DOHH2 (cell line): ENCODE measurements at regions not wholly inside any gene's neighbourhood (a gene's known extent, or its start where the extent isn't known, plus 50 kb on each side); places are given as distances from the start of the nearest gene placed in this dataset.

ENCODE experiments used
- EZH2phosphoT487 ChIP-seq: fragments of 200-600 bp; sonication (generic); IDR thresholded peaks from 2 replicates; pipeline ENCODE4 v1.6.1; 2017; ENCODE audit warnings: borderline replicate concordance, mild to moderate bottlenecking, antibody characterized with exemption, low read length, moderate library complexity, mixed read lengths
- TF ChIP-seq, protein P1 (sequence below): fragments of 200-600 bp; sonication (generic); IDR thresholded peaks from one replicate; pipeline ENCODE4 v1.5.1; 2014; ENCODE audit warnings: antibody characterized with exemption, mild to moderate bottlenecking, low read depth, low read length; ENCODE audit not compliant: poor library complexity, severe bottlenecking

DNA sequence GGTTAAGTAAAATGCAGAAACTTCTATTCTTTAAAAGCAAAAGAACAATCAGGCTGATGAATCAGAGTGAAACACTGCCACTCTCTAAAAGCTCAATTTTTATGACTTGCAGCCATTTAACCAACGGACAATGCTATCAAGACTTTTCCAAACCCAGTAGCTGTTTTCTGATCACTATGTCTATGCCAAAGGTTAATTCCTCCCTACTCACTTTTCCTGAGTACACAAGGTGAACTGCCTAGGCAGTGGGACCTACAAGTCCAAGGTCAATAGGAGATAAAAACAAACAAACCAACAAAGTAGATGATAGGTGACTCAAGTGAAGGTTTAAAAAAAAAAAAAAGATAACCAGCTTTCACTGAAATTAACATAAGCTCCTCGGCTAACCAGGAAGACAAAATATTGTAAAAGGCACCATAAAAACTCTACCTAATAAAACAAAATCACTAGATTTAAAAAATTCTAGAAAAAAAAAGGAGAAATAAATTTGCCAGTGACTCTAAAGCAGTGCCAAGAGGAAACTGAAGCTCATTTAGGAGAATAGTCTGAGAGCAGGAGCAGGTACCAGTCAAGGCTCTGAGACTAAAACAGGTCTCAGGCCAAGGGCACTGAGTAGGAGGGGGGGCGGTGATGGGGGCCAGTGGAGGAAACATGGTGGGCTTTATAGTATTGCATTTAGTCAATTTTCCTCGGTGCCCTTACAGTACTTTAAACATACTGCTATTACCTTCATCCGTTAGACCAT lies 134.1 kb upstream of the DLGAP1 start:
- TF ChIP-seq, protein P1, sequence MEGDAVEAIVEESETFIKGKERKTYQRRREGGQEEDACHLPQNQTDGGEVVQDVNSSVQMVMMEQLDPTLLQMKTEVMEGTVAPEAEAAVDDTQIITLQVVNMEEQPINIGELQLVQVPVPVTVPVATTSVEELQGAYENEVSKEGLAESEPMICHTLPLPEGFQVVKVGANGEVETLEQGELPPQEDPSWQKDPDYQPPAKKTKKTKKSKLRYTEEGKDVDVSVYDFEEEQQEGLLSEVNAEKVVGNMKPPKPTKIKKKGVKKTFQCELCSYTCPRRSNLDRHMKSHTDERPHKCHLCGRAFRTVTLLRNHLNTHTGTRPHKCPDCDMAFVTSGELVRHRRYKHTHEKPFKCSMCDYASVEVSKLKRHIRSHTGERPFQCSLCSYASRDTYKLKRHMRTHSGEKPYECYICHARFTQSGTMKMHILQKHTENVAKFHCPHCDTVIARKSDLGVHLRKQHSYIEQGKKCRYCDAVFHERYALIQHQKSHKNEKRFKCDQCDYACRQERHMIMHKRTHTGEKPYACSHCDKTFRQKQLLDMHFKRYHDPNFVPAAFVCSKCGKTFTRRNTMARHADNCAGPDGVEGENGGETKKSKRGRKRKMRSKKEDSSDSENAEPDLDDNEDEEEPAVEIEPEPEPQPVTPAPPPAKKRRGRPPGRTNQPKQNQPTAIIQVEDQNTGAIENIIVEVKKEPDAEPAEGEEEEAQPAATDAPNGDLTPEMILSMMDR, result no peak
- TF ChIP-seq EZH2phosphoT487, result no peak
